ENCODE measurements at regions not wholly inside any gene's neighbourhood (a gene's known extent, or its start where the extent isn't known, plus 50 kb on each side); places are given as distances from the start of the nearest gene placed in this dataset.
"Not testable (repeated sequence)": the region's sequence is repeated elsewhere in the genome, so short reads cannot be mapped to it uniquely, and the experiment has no call there.

DNA sequence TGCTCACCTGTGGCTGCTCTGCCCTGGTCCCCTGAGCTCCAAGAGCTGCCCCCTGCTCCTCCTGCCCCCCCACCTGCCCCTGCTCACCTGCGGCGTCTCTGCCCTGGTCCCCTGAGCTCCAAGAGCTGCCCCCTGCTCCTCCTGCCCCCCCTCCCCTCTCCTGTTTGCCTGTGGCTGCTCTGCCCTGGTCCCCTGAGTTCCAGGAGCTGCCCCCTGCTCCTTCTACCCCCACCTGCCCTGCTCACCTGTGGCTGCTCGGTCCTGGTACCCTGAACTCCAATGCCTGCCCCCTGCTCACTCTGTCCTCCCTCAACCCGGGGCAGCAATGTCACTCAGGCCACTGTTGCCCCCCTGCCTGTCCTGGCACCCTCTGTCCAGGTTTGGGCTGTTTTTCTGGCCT is 101.7 kb downstream of the TMEM121 start:
- H3K23ac ChIP-seq (ENCODE audit: insufficient read length); H2BK15ac ChIP-seq (ENCODE audit: low read length); H3K27ac ChIP-seq (ENCODE audit: low read depth, low read length); DNase-seq (ENCODE audit: low read depth in 1 of 2, low spot score in 2 of 2); H3K36me3 ChIP-seq (ENCODE audit: control insufficient read depth in 2 of 4, insufficient read depth in 4 of 4, low read length in 3 of 4); H3K18ac ChIP-seq (ENCODE audit: extremely low read depth, low read length); H3K4me3 ChIP-seq (ENCODE audit: extremely low read depth in 1 of 4, insufficient read depth in 2 of 4, low read depth in 3 of 4, low read length in 4 of 4); H3K56ac ChIP-seq (replicated peaks; ENCODE audit: insufficient read length, low read depth, low read length); H2BK120ac ChIP-seq (replicated peaks; ENCODE audit: low read depth, low read length); H4K5ac ChIP-seq (ENCODE audit: insufficient read length, low read depth, low read length); H3K4me1 ChIP-seq (replicated peaks in 1 of 4; ENCODE audit: control insufficient read depth in 3 of 4, insufficient read depth in 4 of 4, low read length in 3 of 4); H2AK5ac ChIP-seq (ENCODE audit: low read depth, low read length); H2BK5ac ChIP-seq (ENCODE audit: low read depth, low read length); H4K8ac ChIP-seq (ENCODE audit: extremely low read depth, insufficient read depth, low read length); H2AFZ ChIP-seq (ENCODE audit: low read length); H3K27me3 ChIP-seq (replicated peaks in 1 of 4; ENCODE audit: control insufficient read depth in 3 of 4, extremely low read depth in 1 of 4, insufficient read depth in 3 of 4, low read length in 3 of 4); H3K14ac ChIP-seq (ENCODE audit: insufficient read length); H4K91ac ChIP-seq (replicated peaks; ENCODE audit: insufficient read length, low read length); H3K23me2 ChIP-seq (ENCODE audit: low read depth, low read length); H3K9ac ChIP-seq (replicated peaks in 1 of 4; ENCODE audit: extremely low read depth in 1 of 4, low read depth in 3 of 4, low read length in 3 of 4); H2BK12ac ChIP-seq (ENCODE audit: low read depth, low read length); H3K79me1 ChIP-seq (ENCODE audit: low read depth, low read length); FAIRE-seq; H3K4ac ChIP-seq (replicated peaks; ENCODE audit: insufficient read length, low read depth, low read length); H2BK20ac ChIP-seq (ENCODE audit: low read length); H3K4me2 ChIP-seq (ENCODE audit: insufficient read depth in 1 of 2, low read depth in 2 of 2, low read length in 2 of 2); H4K20me1 ChIP-seq (replicated peaks in 1 of 2; ENCODE audit: control insufficient read depth in 1 of 2, insufficient read depth in 2 of 2, low read length in 2 of 2); H3K79me2 ChIP-seq (ENCODE audit: control insufficient read depth in 1 of 2, insufficient read depth in 2 of 2, low read length in 2 of 2); CTCF ChIA-PET (ENCODE audit: partially characterized antibody); POLR2A ChIA-PET (ENCODE audit: partially characterized antibody): not testable (repeated sequence)
- 69% methylated on average over 3 of the region's 4 CpGs; no CpG with 5 or more reads in 1 of the 2 experiments for WGBS, 2 experiments (ENCODE audit: extremely low coverage in 1 of 2, insufficient coverage in 1 of 2, insufficient read length in 1 of 2, insufficient replicate concordance in 2 of 2, low coverage in 1 of 2, low lambda C conversion rate in 2 of 2, missing lambda C conversion rate in 1 of 2)
- H3K9me3 ChIP-seq (ENCODE audit: insufficient read depth in 2 of 2, low read depth in 1 of 2, low read length in 1 of 2) = peaks cover 30 to 83% of the 10 kb centered on the region in 2 experiments; a peak in 3 of 4 replicates

DNA sequence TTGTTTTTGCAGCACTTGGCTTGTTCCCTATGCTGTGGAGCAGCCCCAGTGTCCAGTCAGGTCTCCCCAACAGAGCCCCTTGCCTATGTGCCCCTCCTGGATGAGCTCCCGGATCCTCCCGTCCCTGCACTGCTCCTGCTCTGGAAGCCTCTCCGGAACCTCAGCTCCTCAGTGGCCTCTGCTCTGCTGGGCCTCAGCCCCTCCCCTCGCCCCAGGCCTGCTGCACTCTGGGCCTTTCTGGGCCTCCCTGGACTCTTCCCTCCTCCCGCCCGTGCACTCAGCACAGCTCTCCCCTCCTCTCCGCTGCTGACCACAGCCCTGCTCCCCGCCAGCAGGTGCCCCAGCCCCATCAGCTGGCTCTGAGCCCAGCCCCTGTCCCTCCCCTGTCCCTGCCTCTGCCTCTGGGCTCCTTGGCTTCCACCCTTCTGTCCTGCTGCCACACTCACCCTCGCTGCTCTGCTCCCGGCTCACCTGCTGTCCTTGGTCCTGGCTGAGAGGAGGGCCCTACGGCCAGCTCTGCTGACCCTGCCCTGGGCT is 102.2 kb downstream of the TMEM121 start:
- H4K5ac ChIP-seq (ENCODE audit: insufficient read length, low read depth, low read length); H2AK5ac ChIP-seq (ENCODE audit: low read depth, low read length); H3K9ac ChIP-seq (replicated peaks in 1 of 4; ENCODE audit: extremely low read depth in 1 of 4, low read depth in 3 of 4, low read length in 3 of 4); H3K36me3 ChIP-seq (ENCODE audit: control insufficient read depth in 2 of 4, insufficient read depth in 4 of 4, low read length in 3 of 4); H2BK5ac ChIP-seq (ENCODE audit: low read depth, low read length); H3K79me2 ChIP-seq (ENCODE audit: control insufficient read depth in 1 of 2, insufficient read depth in 2 of 2, low read length in 2 of 2); H4K91ac ChIP-seq (replicated peaks; ENCODE audit: insufficient read length, low read length); H2BK20ac ChIP-seq (ENCODE audit: low read length); H3K4me2 ChIP-seq (ENCODE audit: insufficient read depth in 1 of 2, low read depth in 2 of 2, low read length in 2 of 2); DNase-seq (ENCODE audit: low read depth in 1 of 2, low spot score in 2 of 2); H3K27ac ChIP-seq (ENCODE audit: low read depth, low read length); H3K18ac ChIP-seq (ENCODE audit: extremely low read depth, low read length); H3K14ac ChIP-seq (ENCODE audit: insufficient read length); H3K56ac ChIP-seq (replicated peaks; ENCODE audit: insufficient read length, low read depth, low read length); H3K4ac ChIP-seq (replicated peaks; ENCODE audit: insufficient read length, low read depth, low read length); H3K23me2 ChIP-seq (ENCODE audit: low read depth, low read length); H3K79me1 ChIP-seq (ENCODE audit: low read depth, low read length); H2BK12ac ChIP-seq (ENCODE audit: low read depth, low read length); CTCF ChIA-PET (ENCODE audit: partially characterized antibody); H2AFZ ChIP-seq (ENCODE audit: low read length); H4K8ac ChIP-seq (ENCODE audit: extremely low read depth, insufficient read depth, low read length); H2BK15ac ChIP-seq (ENCODE audit: low read length); H3K23ac ChIP-seq (ENCODE audit: insufficient read length); H4K20me1 ChIP-seq (replicated peaks in 1 of 2; ENCODE audit: control insufficient read depth in 1 of 2, insufficient read depth in 2 of 2, low read length in 2 of 2); H3K4me1 ChIP-seq (replicated peaks in 1 of 4; ENCODE audit: control insufficient read depth in 3 of 4, insufficient read depth in 4 of 4, low read length in 3 of 4); H3K27me3 ChIP-seq (replicated peaks in 1 of 4; ENCODE audit: control insufficient read depth in 3 of 4, extremely low read depth in 1 of 4, insufficient read depth in 3 of 4, low read length in 3 of 4); POLR2A ChIA-PET (ENCODE audit: partially characterized antibody); FAIRE-seq; H2BK120ac ChIP-seq (replicated peaks; ENCODE audit: low read depth, low read length); H3K4me3 ChIP-seq (ENCODE audit: extremely low read depth in 1 of 4, insufficient read depth in 2 of 4, low read depth in 3 of 4, low read length in 4 of 4): not testable (repeated sequence)
- peaks cover 30 to 82% of the 10 kb centered on the region in 2 experiments; a peak in 3 of 4 replicates for H3K9me3 ChIP-seq (ENCODE audit: insufficient read depth in 2 of 2, low read depth in 1 of 2, low read length in 1 of 2)
- 80% methylated on average over 6 of the region's 11 CpGs; no CpG with 5 or more reads in 1 of the 2 experiments for WGBS, 2 experiments (ENCODE audit: extremely low coverage in 1 of 2, insufficient coverage in 1 of 2, insufficient read length in 1 of 2, insufficient replicate concordance in 2 of 2, low coverage in 1 of 2, low lambda C conversion rate in 2 of 2, missing lambda C conversion rate in 1 of 2)

All from H1 (cell line).